WI38 (cell line): ENCODE measurements at regions not wholly inside any gene's neighbourhood (a gene's known extent, or its start where the extent isn't known, plus 50 kb on each side); places are given as distances from the start of the nearest gene placed in this dataset.
A peak's percentile ranks its signal among the peaks of the same experiment; 100 is the strongest.

Source experiments
- H3K4me3 ChIP-seq: 2 replicates; pipeline ENCODE4 v1.5.1; 2011; ENCODE audit warnings: low read depth, mild to moderate bottlenecking, control low read depth, low read length
- CTCF ChIP-seq: IDR thresholded peaks from 2 replicates; pipeline ENCODE4 v1.5.1; 2012; ENCODE audit warnings: low read depth, mild to moderate bottlenecking, control low read depth, low read length

- no peak for TF ChIP-seq CTCF
- peak overlapping the region; percentile 49 for H3K4me3 ChIP-seq
Observed at GRCh38 chr1:234970731-234971476, 157.7 kb downstream of the TOMM20 start.

GRCh38 chr1:234970401-234970730 is 158.3 kb downstream of the TOMM20 start:
- TF ChIP-seq CTCF: no peak
- peak overlapping the region; percentile 49 for H3K4me3 ChIP-seq

- H3K4me3 ChIP-seq: peak overlapping the region; percentile 49
- no peak for TF ChIP-seq CTCF
Observed at GRCh38 chr1:234969581-234970400, 158.8 kb downstream of the TOMM20 start.

- no peak overlapping the region for H3K4me3 ChIP-seq
- no peak for TF ChIP-seq CTCF
Observed at GRCh38 chr1:234969011-234969441, 159.6 kb downstream of the TOMM20 start.

GRCh38 chr1:234968451-234968850 is 160.2 kb downstream of the TOMM20 start:
- no peak for TF ChIP-seq CTCF
- H3K4me3 ChIP-seq: no peak overlapping the region

GRCh38 chr1:234967121-234967520 is 161.5 kb downstream of the TOMM20 start:
- no peak for TF ChIP-seq CTCF
- H3K4me3 ChIP-seq: no peak overlapping the region

- H3K4me3 ChIP-seq: no peak overlapping the region
- TF ChIP-seq CTCF: no peak
Observed at GRCh38 chr1:234965111-234965510, 163.5 kb downstream of the TOMM20 start.
